GM12892 (cell line): ENCODE measurements at regions not wholly inside any gene's neighbourhood (a gene's known extent, or its start where the extent isn't known, plus 50 kb on each side); places are given as distances from the start of the nearest gene placed in this dataset.

Experiments used
- POLR2A ChIP-seq: IDR thresholded peaks from 2 replicates; pipeline ENCODE4 v1.6.1; 2011; ENCODE audit warnings: low read depth, low read length, control low read depth
- POLR2AphosphoS5 ChIP-seq: IDR thresholded peaks from 2 replicates; pipeline ENCODE4 v1.6.1; 2011; ENCODE audit warnings: low read depth, low read length, control low read depth

DNA sequence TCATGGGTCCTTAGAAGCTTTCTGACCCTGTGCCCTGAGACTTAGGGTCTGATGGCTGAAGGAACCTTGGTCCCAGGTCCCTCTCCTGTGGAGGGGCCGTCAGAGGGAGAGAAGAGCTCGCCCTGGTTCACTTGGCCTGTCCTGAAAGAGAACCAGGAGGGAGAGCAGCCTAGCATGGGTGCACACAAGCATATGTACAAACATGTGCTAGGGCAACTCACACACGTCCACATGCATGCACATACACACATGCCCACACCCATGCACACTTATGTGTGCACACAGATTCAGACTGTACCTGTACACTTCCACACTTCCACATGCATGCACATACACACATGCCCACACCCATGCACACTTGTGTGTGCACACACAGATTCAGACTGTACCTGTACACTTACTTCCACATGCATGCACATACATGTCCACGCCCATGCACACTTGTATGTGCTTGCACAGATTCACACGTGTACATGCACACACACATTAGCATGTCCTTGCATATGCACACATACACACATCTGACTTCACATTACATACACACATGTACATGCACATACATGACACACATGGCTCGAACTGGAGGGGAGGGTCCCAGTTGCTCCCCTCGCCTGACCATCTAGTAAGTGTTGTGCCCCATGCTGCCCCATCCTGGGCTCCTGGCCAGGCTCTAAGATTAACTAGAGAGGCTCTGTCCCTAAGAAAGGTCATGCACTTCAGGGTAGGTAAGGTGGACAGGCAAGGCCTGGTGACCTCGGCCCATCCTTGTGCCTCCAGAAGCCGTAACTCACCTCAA, 122.0 kb downstream of the METRNL start:
- TF ChIP-seq POLR2A (no peak), POLR2AphosphoS5 (no peak)
